Activated T-helper 1 cell treated with anti-CD3 and anti-CD28 coated beads, Interleukin-12 subunit alpha, Interleukin-12 subunit beta, Interleukin-2, Interleukin-4 antibody, amounts not matched to agents 30 ng/mL and 10 ng/mL and 1 ng/mL, durations not matched to agents 14 hours and 24 hours and 36 hours (primary cell): ENCODE measurements at regions not wholly inside any gene's neighbourhood (a gene's known extent, or its start where the extent isn't known, plus 50 kb on each side); places are given as distances from the start of the nearest gene placed in this dataset.

Experiments
- DNase-seq: peaks from one replicate; pipeline ENCODE4 v3.0.0; 2021; ENCODE audit warnings: low spot score
- H3K27ac Mint-ChIP-seq: one replicate; pipeline ENCODE4 v1.8.0; 2021; ENCODE audit warnings: mild to moderate bottlenecking, mixed read lengths
- H3K27me3 Mint-ChIP-seq: one replicate; pipeline ENCODE4 v1.8.0; 2022; ENCODE audit warnings: mild to moderate bottlenecking, moderate library complexity, mixed read lengths; ENCODE audit not compliant: insufficient read depth
- H3K36me3 Mint-ChIP-seq: one replicate; pipeline ENCODE4 v1.8.0; 2021; ENCODE audit warnings: low read depth, mixed read lengths
- H3K4me1 Mint-ChIP-seq: one replicate; pipeline ENCODE4 v1.8.0; 2021; ENCODE audit warnings: low read depth, mixed read lengths
- H3K4me3 Mint-ChIP-seq: one replicate; pipeline ENCODE4 v1.8.0; 2021; ENCODE audit warnings: mild to moderate bottlenecking, moderate library complexity, mixed read lengths
- H3K9me3 Mint-ChIP-seq: one replicate; pipeline ENCODE4 v1.8.0; 2021; ENCODE audit warnings: mixed read lengths
- intact Hi-C: fragments of 100-400 bp; cut with micrococcal nuclease; formaldehyde crosslinking; loops from one replicate; pipeline ENCODE4 v1.15.1; 2024

- no peak overlapping the region for H3K27ac Mint-ChIP-seq
- H3K36me3 Mint-ChIP-seq = no peaks in the 10 kb centered on the region
- H3K4me3 Mint-ChIP-seq = no peak overlapping the region
- no peaks in the 10 kb centered on the region for H3K27me3 Mint-ChIP-seq
- H3K4me1 Mint-ChIP-seq = no peaks in the 10 kb centered on the region
- no peak for DNase-seq
- no peaks in the 10 kb centered on the region for H3K9me3 Mint-ChIP-seq
- intact Hi-C loops = no loop called here
Observed at GRCh38 chr13:106109391-106109791, 426.1 kb downstream of the EFNB2 start.

DNA sequence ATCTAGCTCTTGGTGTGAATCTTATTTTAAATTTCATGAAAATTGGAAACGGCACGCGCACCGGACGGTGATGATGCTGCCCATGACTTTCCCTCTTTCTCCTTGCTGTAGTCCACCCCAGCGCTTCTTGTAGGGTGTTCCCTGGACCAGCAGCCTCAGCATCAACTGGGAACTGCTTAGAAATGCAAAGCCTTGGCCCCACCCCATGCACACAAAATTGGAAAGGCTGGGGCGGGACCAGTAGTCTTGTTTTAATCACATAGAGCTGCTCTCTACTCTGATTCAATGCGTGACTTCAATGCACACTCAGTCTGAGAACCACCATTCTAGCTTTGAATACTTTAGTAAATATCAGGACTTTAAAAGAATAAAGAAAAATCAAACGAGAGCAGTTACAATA lies 427.1 kb downstream of the EFNB2 start:
- Mint-ChIP-seq H3K4me1 (no peaks in the 10 kb centered on the region), H3K9me3 (no peaks in the 10 kb centered on the region), H3K27me3 (no peaks in the 10 kb centered on the region), H3K4me3 (no peak overlapping the region), H3K27ac (no peak overlapping the region), H3K36me3 (no peaks in the 10 kb centered on the region)
- intact Hi-C loops = no loop called here
- no peak for DNase-seq

GRCh38 chr13:106107061-106107460 lies 428.4 kb downstream of the EFNB2 start:
- H3K4me3 Mint-ChIP-seq = no peak overlapping the region
- intact Hi-C loops = no loop called here
- no peaks in the 10 kb centered on the region for H3K27me3 Mint-ChIP-seq
- no peak overlapping the region for H3K27ac Mint-ChIP-seq
- H3K4me1 Mint-ChIP-seq = no peaks in the 10 kb centered on the region
- H3K36me3 Mint-ChIP-seq = no peaks in the 10 kb centered on the region
- no peaks in the 10 kb centered on the region for H3K9me3 Mint-ChIP-seq
- no peak for DNase-seq

DNA sequence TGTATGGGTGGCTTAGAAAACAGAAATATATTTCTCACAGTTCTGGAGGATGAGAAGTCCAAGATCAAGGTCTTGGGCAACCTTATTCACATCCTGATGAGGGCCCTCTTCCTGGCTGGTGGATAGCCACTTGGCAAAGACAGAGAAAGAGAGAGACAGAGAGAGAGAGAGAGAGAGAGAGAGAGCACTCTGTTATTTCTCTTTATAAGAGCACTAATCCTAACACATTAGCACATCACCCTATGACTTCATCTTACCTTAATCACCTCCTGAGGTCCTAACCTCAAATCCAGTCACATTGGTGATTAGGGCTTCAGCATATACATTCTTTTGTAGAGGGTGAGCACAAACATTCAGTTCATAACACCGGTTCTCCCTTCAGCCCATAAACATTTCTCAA lies 430.3 kb downstream of the EFNB2 start:
- Mint-ChIP-seq H3K27me3 (no peaks in the 10 kb centered on the region), H3K36me3 (no peaks in the 10 kb centered on the region), H3K4me1 (no peaks in the 10 kb centered on the region), H3K4me3 (no peak overlapping the region), H3K27ac (no peak overlapping the region), H3K9me3 (no peaks in the 10 kb centered on the region)
- DNase-seq = no peak
- intact Hi-C loops = no loop called here

GRCh38 chr13:106104281-106104901 lies 431.1 kb downstream of the EFNB2 start:
- H3K27ac Mint-ChIP-seq = no peak overlapping the region
- H3K4me1 Mint-ChIP-seq = no peaks in the 10 kb centered on the region

DNA sequence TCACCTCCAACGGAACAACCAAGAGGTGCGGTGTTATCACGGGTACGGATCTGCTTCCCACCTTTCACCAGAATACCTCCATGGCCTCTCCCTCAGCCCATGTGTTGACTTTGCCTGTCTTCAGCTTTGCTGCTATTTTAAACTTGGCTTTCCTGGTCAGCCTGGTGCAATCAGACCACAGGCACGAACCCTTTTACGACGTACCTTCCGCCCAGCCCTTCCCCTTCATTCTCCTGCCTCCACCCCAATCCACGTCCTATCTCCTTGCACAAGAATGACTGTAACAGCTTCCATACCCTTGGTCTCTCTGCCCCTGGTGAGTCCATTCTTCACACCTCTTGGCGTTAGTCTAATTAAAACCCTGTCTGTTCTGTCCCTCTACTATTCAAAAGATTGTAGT lies 431.7 kb downstream of the EFNB2 start:
- Mint-ChIP-seq H3K27ac (no peak overlapping the region), H3K36me3 (no peaks in the 10 kb centered on the region), H3K9me3 (no peaks in the 10 kb centered on the region), H3K4me3 (no peak overlapping the region), H3K4me1 (no peaks in the 10 kb centered on the region), H3K27me3 (no peaks in the 10 kb centered on the region)
- no peak for DNase-seq
- intact Hi-C loops = no loop called here

More at GRCh38 chr13:106104281-106104901, 431.1 kb downstream of the EFNB2 start:
- no peaks in the 10 kb centered on the region for H3K27me3 Mint-ChIP-seq
- no peak overlapping the region for H3K4me3 Mint-ChIP-seq
- no peak for DNase-seq
- intact Hi-C loops = no loop called here
- no peaks in the 10 kb centered on the region for H3K36me3 Mint-ChIP-seq
- no peaks in the 10 kb centered on the region for H3K9me3 Mint-ChIP-seq

DNA sequence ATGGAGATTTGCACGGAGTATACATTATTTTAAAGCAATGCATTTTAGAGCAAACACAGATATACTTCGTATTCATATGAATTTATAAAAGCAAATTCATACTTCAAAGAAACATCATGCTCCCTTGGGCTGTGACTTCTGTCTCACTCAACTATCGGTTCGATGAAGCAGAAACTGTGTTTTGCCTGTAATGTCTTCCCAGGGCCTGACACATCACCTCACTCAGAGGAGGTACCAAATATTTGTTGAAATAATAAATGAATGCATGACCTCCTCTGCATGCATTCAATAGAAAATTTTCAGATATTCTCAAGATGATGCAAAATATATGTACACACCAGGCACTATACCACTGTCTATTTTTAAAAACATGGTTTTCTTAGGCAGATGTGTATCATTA lies 432.7 kb downstream of the EFNB2 start:
- peaks cover 2% of the 10 kb centered on the region for H3K27me3 Mint-ChIP-seq
- no peaks in the 10 kb centered on the region for H3K9me3 Mint-ChIP-seq
- no peaks in the 10 kb centered on the region for H3K36me3 Mint-ChIP-seq
- DNase-seq = no peak
- H3K4me3 Mint-ChIP-seq = no peak overlapping the region
- no peaks in the 10 kb centered on the region for H3K4me1 Mint-ChIP-seq
- intact Hi-C loops = no loop called here
- H3K27ac Mint-ChIP-seq = no peak overlapping the region

DNA sequence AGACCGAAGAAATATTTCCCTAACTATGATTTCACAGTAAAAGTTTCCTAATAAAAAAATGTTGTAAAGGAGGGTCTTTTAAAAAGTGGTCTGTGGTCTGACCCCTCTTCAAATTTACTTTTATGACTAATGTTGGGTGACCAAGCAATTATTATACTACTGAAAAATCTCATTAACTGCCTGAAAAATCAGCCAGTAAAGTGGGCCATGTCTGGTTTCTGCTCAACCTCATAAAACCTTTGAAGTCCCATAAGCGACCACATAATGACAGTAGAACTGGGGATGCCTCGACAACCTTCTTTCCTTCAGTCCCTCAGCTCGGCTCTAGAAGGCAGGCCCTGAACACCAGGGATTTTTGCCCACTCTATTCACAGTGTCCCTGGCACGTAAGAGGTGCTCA lies 434.3 kb downstream of the EFNB2 start:
- Mint-ChIP-seq H3K27ac (no peak overlapping the region), H3K27me3 (peaks cover 3% of the 10 kb centered on the region), H3K4me3 (no peak overlapping the region), H3K36me3 (no peaks in the 10 kb centered on the region), H3K4me1 (no peaks in the 10 kb centered on the region), H3K9me3 (no peaks in the 10 kb centered on the region)
- intact Hi-C loops = no loop called here
- DNase-seq = no peak

DNA sequence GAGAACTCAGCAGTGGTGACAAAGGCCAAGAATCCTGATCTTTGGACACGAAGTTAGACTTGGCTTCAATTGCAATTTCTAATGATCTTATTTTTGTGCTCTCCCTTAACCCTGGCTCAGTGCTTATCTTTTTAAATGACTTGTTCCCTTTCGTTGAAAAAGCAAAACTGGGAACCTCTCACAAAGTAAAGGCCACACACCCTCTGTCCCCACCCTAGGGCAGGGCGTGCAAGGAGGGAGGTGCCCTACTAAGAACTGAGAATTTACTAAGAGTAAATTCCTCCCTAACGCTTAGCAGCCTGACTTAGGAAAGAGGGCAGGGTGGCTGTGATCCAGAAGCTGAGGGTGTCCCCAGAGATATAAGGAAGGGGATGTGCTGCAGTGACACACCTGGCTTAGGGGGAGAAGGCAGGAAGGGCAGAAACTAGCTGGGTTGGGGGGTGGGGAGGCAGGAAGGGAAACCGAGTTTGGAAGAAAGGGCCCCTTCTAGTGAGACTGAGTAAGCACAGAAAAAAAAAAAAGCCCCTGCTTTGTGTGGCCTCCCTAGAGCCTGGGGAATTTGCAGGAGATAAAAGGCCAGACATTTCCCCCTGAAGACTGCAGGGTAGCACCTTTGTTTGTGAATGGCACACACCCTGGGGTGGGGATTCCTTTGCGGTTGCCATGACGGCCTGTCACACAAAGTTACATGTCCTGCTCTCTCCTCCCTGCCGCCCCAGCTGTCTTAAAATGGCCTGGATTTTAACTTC lies 435.1 kb downstream of the EFNB2 start:
- no peak for DNase-seq
- no peak overlapping the region for H3K27ac Mint-ChIP-seq
- H3K27me3 Mint-ChIP-seq = peaks cover 3% of the 10 kb centered on the region
- intact Hi-C loops = no loop called here
- no peaks in the 10 kb centered on the region for H3K36me3 Mint-ChIP-seq
- H3K9me3 Mint-ChIP-seq = no peaks in the 10 kb centered on the region
- no peaks in the 10 kb centered on the region for H3K4me1 Mint-ChIP-seq
- H3K4me3 Mint-ChIP-seq = no peak overlapping the region

DNA sequence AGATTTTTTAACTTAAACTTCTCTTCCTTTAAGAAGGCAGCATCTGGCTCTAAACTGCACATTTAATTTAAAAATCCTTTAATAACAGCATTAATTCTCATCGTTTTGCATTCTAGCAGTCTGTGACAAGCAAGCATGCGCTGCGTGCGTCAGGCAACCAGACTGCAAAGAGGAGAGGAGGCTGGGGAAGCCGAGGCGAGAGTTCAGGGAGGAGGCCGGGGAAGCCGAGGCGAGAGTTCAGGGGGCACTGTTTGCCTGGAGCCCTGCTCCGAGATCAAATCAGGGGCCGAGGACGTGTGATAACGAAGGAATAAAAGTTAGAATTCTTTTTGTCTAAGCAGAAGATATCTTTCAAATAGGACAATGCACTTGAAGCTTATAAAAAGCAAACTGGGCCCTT lies 435.7 kb downstream of the EFNB2 start:
- Mint-ChIP-seq H3K4me3 (no peak overlapping the region), H3K36me3 (no peaks in the 10 kb centered on the region), H3K9me3 (no peaks in the 10 kb centered on the region), H3K27ac (no peak overlapping the region), H3K27me3 (peaks cover 3% of the 10 kb centered on the region), H3K4me1 (no peaks in the 10 kb centered on the region)
- DNase-seq = no peak
- intact Hi-C loops = no loop called here

- H3K27ac Mint-ChIP-seq = no peak overlapping the region
- no peaks in the 10 kb centered on the region for H3K9me3 Mint-ChIP-seq
- DNase-seq = no peak
- intact Hi-C loops = no loop called here
- peaks cover 3% of the 10 kb centered on the region for H3K27me3 Mint-ChIP-seq
- H3K4me1 Mint-ChIP-seq = no peaks in the 10 kb centered on the region
- H3K36me3 Mint-ChIP-seq = no peaks in the 10 kb centered on the region
- no peak overlapping the region for H3K4me3 Mint-ChIP-seq
Observed at GRCh38 chr13:106098778-106099177, 436.7 kb downstream of the EFNB2 start.

DNA sequence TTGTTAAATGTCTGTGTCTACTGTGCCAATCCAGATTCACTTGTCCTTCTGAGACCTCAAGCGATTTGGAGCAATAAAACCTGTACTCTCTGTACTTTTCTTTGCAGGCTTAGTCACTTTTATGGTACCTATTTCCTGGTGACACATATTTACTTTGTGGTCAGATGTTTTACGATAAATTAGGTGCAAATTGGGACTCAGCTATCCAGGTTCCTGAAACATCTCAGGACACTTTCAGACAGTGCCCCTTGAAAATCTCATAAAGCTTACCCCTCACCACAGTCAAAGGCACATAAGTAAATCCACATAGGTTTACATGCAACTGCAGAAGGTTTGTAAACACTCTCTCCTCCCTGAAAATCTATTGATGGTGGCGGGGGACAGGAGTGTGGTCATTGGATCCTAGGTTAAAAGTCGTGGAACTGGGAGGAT lies 438.8 kb downstream of the EFNB2 start:
- no peaks in the 10 kb centered on the region for H3K9me3 Mint-ChIP-seq
- H3K27me3 Mint-ChIP-seq = peaks cover 3% of the 10 kb centered on the region
- no peak for DNase-seq
- H3K36me3 Mint-ChIP-seq = no peaks in the 10 kb centered on the region
- intact Hi-C loops = no loop called here
- H3K4me3 Mint-ChIP-seq = no peak overlapping the region
- no peak overlapping the region for H3K27ac Mint-ChIP-seq
- no peaks in the 10 kb centered on the region for H3K4me1 Mint-ChIP-seq

DNA sequence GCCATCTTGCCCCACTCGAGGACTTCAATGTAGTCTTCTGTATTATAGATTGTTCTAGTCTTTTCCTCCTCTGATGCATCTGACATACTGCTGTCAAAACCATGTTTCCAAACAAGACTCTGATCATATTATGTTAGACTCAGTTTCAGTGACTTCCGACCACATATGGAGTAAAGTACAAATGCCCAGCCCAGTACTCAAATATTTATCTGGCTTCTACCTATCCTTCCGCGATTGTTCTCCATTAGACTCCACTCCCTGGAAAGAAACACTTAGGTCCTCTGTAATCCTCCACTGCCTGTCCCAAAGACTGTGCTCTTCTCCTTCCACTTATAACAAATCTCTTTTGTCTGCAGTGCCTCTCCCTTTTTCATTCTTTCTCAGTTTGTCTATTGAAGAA lies 439.5 kb downstream of the EFNB2 start:
- Mint-ChIP-seq H3K4me1 (no peaks in the 10 kb centered on the region), H3K4me3 (no peak overlapping the region), H3K27ac (no peak overlapping the region), H3K36me3 (no peaks in the 10 kb centered on the region), H3K9me3 (no peaks in the 10 kb centered on the region), H3K27me3 (peaks cover 3% of the 10 kb centered on the region)
- intact Hi-C loops = no loop called here
- DNase-seq = no peak

- Mint-ChIP-seq H3K36me3 (no peaks in the 10 kb centered on the region), H3K4me3 (no peak overlapping the region), H3K9me3 (no peaks in the 10 kb centered on the region), H3K4me1 (no peaks in the 10 kb centered on the region), H3K27ac (no peak overlapping the region), H3K27me3 (peaks cover 3% of the 10 kb centered on the region)
- intact Hi-C loops = no loop called here
- no peak for DNase-seq
Observed at GRCh38 chr13:106095406-106095805, 440.1 kb downstream of the EFNB2 start.
